Loucy (cell line): ENCODE measurements at regions not wholly inside any gene's neighbourhood (a gene's known extent, or its start where the extent isn't known, plus 50 kb on each side); places are given as distances from the start of the nearest gene placed in this dataset.

Experiments
- EZH2phosphoT487 ChIP-seq: fragments of 200-600 bp; IDR thresholded peaks from 2 replicates; pipeline ENCODE4 v1.6.1; 2018; ENCODE audit warnings: antibody characterized with exemption, mild to moderate bottlenecking, moderate library complexity, borderline replicate concordance
- TF ChIP-seq, protein P1 (sequence below): fragments of 200-600 bp; sonication (generic); conservative IDR thresholded peaks from 2 replicates; pipeline ENCODE4 v1.5.1; 2014; ENCODE audit warnings: mild to moderate bottlenecking, antibody characterized with exemption, low read length

DNA sequence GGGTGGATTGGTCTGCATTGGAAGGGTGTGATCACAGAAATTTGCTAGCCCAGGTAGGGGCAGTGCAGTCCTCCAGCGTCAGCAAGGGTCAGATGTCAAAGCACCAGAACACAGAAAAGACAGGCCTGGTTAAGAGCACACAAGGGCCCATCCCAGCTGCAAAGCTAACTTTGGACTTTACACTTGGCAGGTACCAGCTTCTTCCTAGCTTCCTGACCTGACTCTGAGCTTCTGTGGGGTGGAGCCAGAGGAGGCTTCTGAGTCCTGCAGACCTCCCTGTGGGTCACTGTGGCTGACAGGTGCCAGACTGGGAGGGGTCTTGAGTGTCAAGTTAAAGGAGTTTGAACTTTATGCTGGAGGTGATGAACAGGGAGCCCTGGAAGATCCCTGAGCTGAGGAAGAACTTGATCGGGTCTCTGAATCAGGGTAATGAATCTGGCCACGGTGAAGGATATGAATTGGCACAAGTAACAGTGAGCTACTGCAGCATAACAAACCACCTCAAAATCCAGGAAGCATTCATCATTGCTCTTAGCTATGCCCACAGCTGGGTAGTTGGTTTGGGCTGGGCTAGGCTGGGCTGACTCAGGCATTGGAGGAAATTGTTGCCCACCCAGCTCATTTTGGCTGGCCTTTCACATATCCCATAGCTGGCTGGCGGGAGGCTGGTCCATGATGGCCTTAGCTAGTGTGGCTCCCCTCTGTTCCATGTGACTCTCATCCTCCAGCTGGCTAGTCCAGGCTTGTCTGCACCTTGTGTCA lies 63.4 kb downstream of the BARX1 start:
- TF ChIP-seq, protein P1, sequence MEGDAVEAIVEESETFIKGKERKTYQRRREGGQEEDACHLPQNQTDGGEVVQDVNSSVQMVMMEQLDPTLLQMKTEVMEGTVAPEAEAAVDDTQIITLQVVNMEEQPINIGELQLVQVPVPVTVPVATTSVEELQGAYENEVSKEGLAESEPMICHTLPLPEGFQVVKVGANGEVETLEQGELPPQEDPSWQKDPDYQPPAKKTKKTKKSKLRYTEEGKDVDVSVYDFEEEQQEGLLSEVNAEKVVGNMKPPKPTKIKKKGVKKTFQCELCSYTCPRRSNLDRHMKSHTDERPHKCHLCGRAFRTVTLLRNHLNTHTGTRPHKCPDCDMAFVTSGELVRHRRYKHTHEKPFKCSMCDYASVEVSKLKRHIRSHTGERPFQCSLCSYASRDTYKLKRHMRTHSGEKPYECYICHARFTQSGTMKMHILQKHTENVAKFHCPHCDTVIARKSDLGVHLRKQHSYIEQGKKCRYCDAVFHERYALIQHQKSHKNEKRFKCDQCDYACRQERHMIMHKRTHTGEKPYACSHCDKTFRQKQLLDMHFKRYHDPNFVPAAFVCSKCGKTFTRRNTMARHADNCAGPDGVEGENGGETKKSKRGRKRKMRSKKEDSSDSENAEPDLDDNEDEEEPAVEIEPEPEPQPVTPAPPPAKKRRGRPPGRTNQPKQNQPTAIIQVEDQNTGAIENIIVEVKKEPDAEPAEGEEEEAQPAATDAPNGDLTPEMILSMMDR, result no peak
- no peak for TF ChIP-seq EZH2phosphoT487
